Fibroblast of lung (primary cell): ENCODE measurements at regions not wholly inside any gene's neighbourhood (a gene's known extent, or its start where the extent isn't known, plus 50 kb on each side); places are given as distances from the start of the nearest gene placed in this dataset.

ENCODE experiments used
- DNase-seq, 2 donors: peaks; one replicate each; pipeline versions ENCODE4 v3.0.0 to v3.0.0-alpha.2; 2010; ENCODE audit warnings: low read depth in 2 of 2
- H2AFZ ChIP-seq: 2 replicates; pipeline ENCODE4 v1.5.1; 2012; ENCODE audit warnings: low read length, control low read depth, inconsistent platforms
- H3K27ac ChIP-seq: 2 replicates; pipeline ENCODE4 v1.5.1; 2011; ENCODE audit warnings: low read length, control low read depth; ENCODE audit not compliant: insufficient read depth
- H3K27me3 ChIP-seq: 2 replicates; pipeline ENCODE4 v1.5.1; 2011; ENCODE audit warnings: mild to moderate bottlenecking, low read length; ENCODE audit not compliant: control insufficient read depth, insufficient read depth
- H3K36me3 ChIP-seq: 2 replicates; pipeline ENCODE4 v1.5.1; 2011; ENCODE audit warnings: low read length; ENCODE audit not compliant: control insufficient read depth, insufficient read depth
- H3K4me1 ChIP-seq: 2 replicates; pipeline ENCODE4 v1.5.1; 2011; ENCODE audit warnings: low read length; ENCODE audit not compliant: control insufficient read depth, insufficient read depth; ENCODE audit errors: extremely low read depth
- H3K4me2 ChIP-seq: 2 replicates; pipeline ENCODE4 v1.5.1; 2011; ENCODE audit warnings: low read length, control low read depth; ENCODE audit not compliant: insufficient read depth; ENCODE audit errors: extremely low read depth
- H3K4me3 ChIP-seq, 4 experiments: fragments of 200-600 bp in 1 of 4; sonication (generic) in 1 of 4; replicated peaks in 1 of 4; 2 replicates each; pipeline ENCODE4 v1.5.1; 2011 to 2016; ENCODE audit warnings: low read length in 4 of 4, low read depth in 3 of 4, mild to moderate bottlenecking in 3 of 4, control low read depth in 2 of 4, inconsistent platforms in 1 of 4, mixed read lengths in 1 of 4; ENCODE audit not compliant: insufficient read depth in 1 of 4; ENCODE audit errors: control extremely low read depth in 1 of 4
- H3K79me2 ChIP-seq: 2 replicates; pipeline ENCODE4 v1.5.1; 2012; ENCODE audit warnings: mild to moderate bottlenecking, low read length, inconsistent platforms; ENCODE audit not compliant: control insufficient read depth, insufficient read depth
- H3K9ac ChIP-seq: 2 replicates; pipeline ENCODE4 v1.5.1; 2011; ENCODE audit warnings: mild to moderate bottlenecking, low read length, control low read depth; ENCODE audit not compliant: insufficient read depth
- H3K9me3 ChIP-seq: 2 replicates; pipeline ENCODE4 v1.5.1; 2012; ENCODE audit warnings: low read depth, low read length; ENCODE audit not compliant: control insufficient read depth, insufficient read depth
- H4K20me1 ChIP-seq: 2 replicates; pipeline ENCODE4 v1.5.1; 2011; ENCODE audit warnings: low read length; ENCODE audit not compliant: control insufficient read depth, insufficient read depth; ENCODE audit errors: extremely low read depth
- EZH2 ChIP-seq: IDR thresholded peaks from 2 replicates; pipeline ENCODE4 v1.5.1; 2012; ENCODE audit warnings: low read length, control low read depth, mild to moderate bottlenecking; ENCODE audit errors: missing control alignments
- TF ChIP-seq, protein P1 (sequence below), 2 donors: IDR thresholded peaks in 1 of 2; conservative IDR thresholded peaks in 1 of 2; 1 replicate in 1 of 2; 2 replicates in 1 of 2; pipeline ENCODE4 v1.5.1; 2011 to 2012; ENCODE audit warnings: low read length in 2 of 2, control low read depth in 1 of 2, inconsistent platforms in 1 of 2, low read depth in 1 of 2, mild to moderate bottlenecking in 1 of 2

DNA sequence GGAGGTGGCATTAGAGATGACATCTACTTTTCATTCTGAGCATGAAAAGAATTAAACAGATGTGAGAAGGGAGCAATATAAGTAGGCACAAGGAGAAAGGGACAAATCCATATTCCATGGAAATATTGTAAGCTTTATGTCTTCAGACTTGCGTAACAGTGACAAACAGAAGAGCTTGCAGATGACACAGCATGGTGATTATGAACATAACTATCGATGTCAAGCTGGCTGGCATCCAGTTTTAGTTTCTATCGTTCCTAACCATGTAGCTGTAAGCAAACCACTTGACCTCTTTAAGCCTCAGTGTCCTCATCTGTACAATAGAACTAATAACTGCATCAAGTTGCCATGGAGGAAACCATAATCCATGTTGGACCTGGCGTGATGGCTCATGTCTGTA is 246.7 kb upstream of the ADRA1B start:
- Histone ChIP-seq H3K4me2 (no peak overlapping the region), H3K4me1 (no peaks in the 10 kb centered on the region), H3K27ac (no peak overlapping the region), H3K4me3 (no peak overlapping the region), H3K9ac (no peak overlapping the region), H3K36me3 (no peaks in the 10 kb centered on the region), H3K9me3 (no peaks in the 10 kb centered on the region), H2AFZ (no peak overlapping the region), H3K27me3 (no peaks in the 10 kb centered on the region), H4K20me1 (no peaks in the 10 kb centered on the region), H3K79me2 (no peaks in the 10 kb centered on the region)
- DNase-seq: peak in 1 of 2 donors; percentile 8
- TF ChIP-seq, protein P1, sequence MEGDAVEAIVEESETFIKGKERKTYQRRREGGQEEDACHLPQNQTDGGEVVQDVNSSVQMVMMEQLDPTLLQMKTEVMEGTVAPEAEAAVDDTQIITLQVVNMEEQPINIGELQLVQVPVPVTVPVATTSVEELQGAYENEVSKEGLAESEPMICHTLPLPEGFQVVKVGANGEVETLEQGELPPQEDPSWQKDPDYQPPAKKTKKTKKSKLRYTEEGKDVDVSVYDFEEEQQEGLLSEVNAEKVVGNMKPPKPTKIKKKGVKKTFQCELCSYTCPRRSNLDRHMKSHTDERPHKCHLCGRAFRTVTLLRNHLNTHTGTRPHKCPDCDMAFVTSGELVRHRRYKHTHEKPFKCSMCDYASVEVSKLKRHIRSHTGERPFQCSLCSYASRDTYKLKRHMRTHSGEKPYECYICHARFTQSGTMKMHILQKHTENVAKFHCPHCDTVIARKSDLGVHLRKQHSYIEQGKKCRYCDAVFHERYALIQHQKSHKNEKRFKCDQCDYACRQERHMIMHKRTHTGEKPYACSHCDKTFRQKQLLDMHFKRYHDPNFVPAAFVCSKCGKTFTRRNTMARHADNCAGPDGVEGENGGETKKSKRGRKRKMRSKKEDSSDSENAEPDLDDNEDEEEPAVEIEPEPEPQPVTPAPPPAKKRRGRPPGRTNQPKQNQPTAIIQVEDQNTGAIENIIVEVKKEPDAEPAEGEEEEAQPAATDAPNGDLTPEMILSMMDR (conservative IDR thresholded peaks at IDR 0.05 in 1 of 2, IDR thresholded peaks at IDR 0.05 in 1 of 2; ENCODE audit: low read depth in 1 of 2, low read length in 2 of 2): no peak
- TF ChIP-seq EZH2: no peak

DNA sequence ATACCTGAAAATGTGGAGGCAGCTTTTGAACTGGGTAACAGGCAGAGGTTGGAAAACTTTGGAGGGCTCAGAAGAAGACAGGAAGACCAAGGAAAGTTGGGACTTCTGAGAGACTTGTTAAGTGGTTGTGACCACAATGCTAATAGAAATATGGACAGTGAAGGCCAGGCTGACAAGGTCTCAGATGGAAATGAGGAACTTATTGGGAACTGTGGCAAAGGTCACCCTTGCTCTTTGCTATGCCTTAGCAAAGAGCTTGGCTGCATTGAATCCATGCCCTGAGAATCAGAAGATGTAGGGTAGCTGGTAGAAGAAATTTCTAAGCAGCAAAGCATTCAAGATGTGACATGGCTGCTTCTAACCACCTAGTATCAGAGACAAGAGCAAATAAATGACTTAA is 244.4 kb upstream of the ADRA1B start:
- Histone ChIP-seq H3K4me3 (no peak overlapping the region), H2AFZ (no peak overlapping the region), H3K9me3 (no peaks in the 10 kb centered on the region), H3K27me3 (no peaks in the 10 kb centered on the region), H4K20me1 (no peaks in the 10 kb centered on the region), H3K36me3 (no peaks in the 10 kb centered on the region), H3K9ac (no peak overlapping the region), H3K27ac (no peak overlapping the region), H3K79me2 (no peaks in the 10 kb centered on the region), H3K4me2 (no peak overlapping the region), H3K4me1 (no peaks in the 10 kb centered on the region)
- TF ChIP-seq, protein P1 (conservative IDR thresholded peaks at IDR 0.05 in 1 of 2, IDR thresholded peaks at IDR 0.05 in 1 of 2; ENCODE audit: low read depth in 1 of 2, low read length in 2 of 2): no peak
- no peak for TF ChIP-seq EZH2
- DNase-seq: no peak

- DNase-seq: no peak
- Histone ChIP-seq H3K4me2 (no peak overlapping the region), H3K36me3 (no peaks in the 10 kb centered on the region), H3K4me3 (no peak overlapping the region), H3K4me1 (no peaks in the 10 kb centered on the region), H4K20me1 (no peaks in the 10 kb centered on the region), H2AFZ (no peak overlapping the region), H3K27me3 (no peaks in the 10 kb centered on the region), H3K79me2 (no peaks in the 10 kb centered on the region), H3K9me3 (no peaks in the 10 kb centered on the region), H3K9ac (no peak overlapping the region), H3K27ac (no peak overlapping the region)
- TF ChIP-seq, protein P1 (conservative IDR thresholded peaks at IDR 0.05 in 1 of 2, IDR thresholded peaks at IDR 0.05 in 1 of 2; ENCODE audit: low read depth in 1 of 2, low read length in 2 of 2): no peak
- TF ChIP-seq EZH2: no peak
Measured at GRCh38 chr5:159673538-159673937, 242.7 kb upstream of the ADRA1B start.
